OCI-LY7 (cell line): ENCODE measurements at regions not wholly inside any gene's neighbourhood (a gene's known extent, or its start where the extent isn't known, plus 50 kb on each side); places are given as distances from the start of the nearest gene placed in this dataset.

Source experiments
- BruUV-seq: library from RNA; stranded (reverse); fragments of 400-500 nt; replicated peaks from 2 replicates; lab custom pipeline; 2021; lab: Mats Ljungman, UMichigan
- CTCF ChIA-PET: fragments of 300-600 bp; sonication (Branson Sonifier 250); formaldehyde crosslinking; loops from one replicate; lab custom pipeline; 2022; ENCODE audit warnings: antibody characterized with exemption; ENCODE audit not compliant: unreplicated experiment; lab: Charles Lee
- POLR2A ChIA-PET: fragments of 300-600 bp; sonication (Branson Sonifier 250); formaldehyde crosslinking; loops from one replicate; lab custom pipeline; 2022; ENCODE audit warnings: antibody characterized with exemption; lab: Charles Lee
- DNase-seq: peaks from one replicate; pipeline ENCODE4 v3.0.0-alpha.2; 2015; ENCODE audit warnings: low spot score
- H2AFZ ChIP-seq: fragments of 200-600 bp; sonication (generic), shearing (Covaris generic); 2 replicates; pipeline ENCODE4 v1.6.1; 2014; ENCODE audit warnings: mild to moderate bottlenecking, antibody characterized with exemption, low read length, moderate library complexity
- H3K27ac ChIP-seq: fragments of 200-600 bp; sonication (generic); 2 replicates; pipeline ENCODE4 v1.5.1; 2014; ENCODE audit warnings: mixed run types, low read depth, mild to moderate bottlenecking, moderate library complexity, low read length, inconsistent platforms; ENCODE audit not compliant: poor library complexity, severe bottlenecking
- H3K36me3 ChIP-seq: fragments of 200-600 bp; sonication (generic); 2 replicates; pipeline ENCODE4 v1.6.1; 2014; ENCODE audit warnings: mild to moderate bottlenecking, antibody characterized with exemption, low read length, moderate library complexity, mixed read lengths; ENCODE audit not compliant: insufficient read depth
- H3K4me1 ChIP-seq: fragments of 200-600 bp; sonication (generic); 2 replicates; pipeline ENCODE4 v1.5.1; 2014; ENCODE audit warnings: mild to moderate bottlenecking, low read length; ENCODE audit not compliant: insufficient read depth, poor library complexity, severe bottlenecking
- H3K4me2 ChIP-seq: fragments of 200-600 bp; sonication (generic); 2 replicates; pipeline ENCODE4 v1.6.1; 2014; ENCODE audit warnings: mild to moderate bottlenecking, low read length
- H3K4me3 ChIP-seq: fragments of 200-600 bp; sonication (generic); 2 replicates; pipeline ENCODE4 v1.5.1; 2014; ENCODE audit warnings: mild to moderate bottlenecking, low read depth, low read length; ENCODE audit not compliant: poor library complexity, severe bottlenecking
- H3K79me2 ChIP-seq: fragments of 200-600 bp; sonication (generic); 2 replicates; pipeline ENCODE4 v1.6.1; 2016; ENCODE audit warnings: low read depth, mild to moderate bottlenecking, low read length, moderate library complexity, mixed read lengths; ENCODE audit not compliant: insufficient read depth
- H3K9me2 ChIP-seq: fragments of 200-600 bp; sonication (generic); 2 replicates; pipeline ENCODE4 v1.6.1; 2016; ENCODE audit warnings: mild to moderate bottlenecking, low read length, mixed read lengths; ENCODE audit not compliant: insufficient read depth
- H3K9me3 ChIP-seq: fragments of 200-600 bp; sonication (generic); 2 replicates; pipeline ENCODE4 v1.6.1; 2014; ENCODE audit warnings: mild to moderate bottlenecking, mixed run types, low read length, mixed read lengths
- H4K20me1 ChIP-seq: fragments of 200-600 bp; sonication (generic); 2 replicates; pipeline ENCODE4 v1.6.1; 2014; ENCODE audit warnings: mild to moderate bottlenecking, antibody characterized with exemption, low read length, moderate library complexity, mixed read lengths; ENCODE audit not compliant: insufficient read depth
- EZH2phosphoT487 ChIP-seq: fragments of 200-600 bp; sonication (generic); IDR thresholded peaks from 2 replicates; pipeline ENCODE4 v1.6.1; 2018; ENCODE audit warnings: low read depth, borderline replicate concordance, mild to moderate bottlenecking, mixed run types, antibody characterized with exemption, low read length, moderate library complexity, mixed read lengths
- intact Hi-C: fragments of 100-400 bp; cut with micrococcal nuclease; formaldehyde crosslinking; loops from one replicate; pipeline ENCODE4 v1.10.0; 2022; ENCODE audit not compliant: unreplicated experiment
- TF ChIP-seq, protein P1 (sequence below): fragments of 200-600 bp; sonication (generic); conservative IDR thresholded peaks from 2 replicates; pipeline ENCODE4 v1.5.1; 2014; ENCODE audit warnings: mild to moderate bottlenecking, antibody characterized with exemption, low read length, moderate library complexity, mixed read lengths

- Histone ChIP-seq H3K4me1 (no peaks in the 10 kb centered on the region), H3K4me3 (no peak overlapping the region), H3K36me3 (no peaks in the 10 kb centered on the region), H3K9me3 (no peaks in the 10 kb centered on the region), H3K4me2 (no peak overlapping the region), H4K20me1 (no peaks in the 10 kb centered on the region), H3K27ac (no peak overlapping the region), H2AFZ (no peak overlapping the region), H3K79me2 (no peaks in the 10 kb centered on the region), H3K9me2 (no peaks in the 10 kb centered on the region)
- no peak for DNase-seq
- ChIA-PET POLR2A (interaction anchor here (1.1 to 2.8 kb wide), 2 partner anchors 12 to 15 kb away, joined by 4 to 9 read pairs; no protein-coding TSS in a partner anchor), CTCF (no interaction called here)
- TF ChIP-seq EZH2phosphoT487, result no peak
- TF ChIP-seq, protein P1, sequence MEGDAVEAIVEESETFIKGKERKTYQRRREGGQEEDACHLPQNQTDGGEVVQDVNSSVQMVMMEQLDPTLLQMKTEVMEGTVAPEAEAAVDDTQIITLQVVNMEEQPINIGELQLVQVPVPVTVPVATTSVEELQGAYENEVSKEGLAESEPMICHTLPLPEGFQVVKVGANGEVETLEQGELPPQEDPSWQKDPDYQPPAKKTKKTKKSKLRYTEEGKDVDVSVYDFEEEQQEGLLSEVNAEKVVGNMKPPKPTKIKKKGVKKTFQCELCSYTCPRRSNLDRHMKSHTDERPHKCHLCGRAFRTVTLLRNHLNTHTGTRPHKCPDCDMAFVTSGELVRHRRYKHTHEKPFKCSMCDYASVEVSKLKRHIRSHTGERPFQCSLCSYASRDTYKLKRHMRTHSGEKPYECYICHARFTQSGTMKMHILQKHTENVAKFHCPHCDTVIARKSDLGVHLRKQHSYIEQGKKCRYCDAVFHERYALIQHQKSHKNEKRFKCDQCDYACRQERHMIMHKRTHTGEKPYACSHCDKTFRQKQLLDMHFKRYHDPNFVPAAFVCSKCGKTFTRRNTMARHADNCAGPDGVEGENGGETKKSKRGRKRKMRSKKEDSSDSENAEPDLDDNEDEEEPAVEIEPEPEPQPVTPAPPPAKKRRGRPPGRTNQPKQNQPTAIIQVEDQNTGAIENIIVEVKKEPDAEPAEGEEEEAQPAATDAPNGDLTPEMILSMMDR, result no peak
- BruUV-seq, result no TSS peak
- intact Hi-C loops, result no loop called here
Observed at GRCh38 chr12:86634456-86635410, 378.5 kb upstream of the MGAT4C start.

GRCh38 chr12:86627001-86627400 is 370.8 kb upstream of the MGAT4C start:
- POLR2A ChIA-PET, result interaction anchor here (0.6 kb wide), 1 partner anchor 723 kb away, joined by 5 read pairs; no protein-coding TSS in a partner anchor
- no TSS peak for BruUV-seq
- Histone ChIP-seq H4K20me1 (no peaks in the 10 kb centered on the region), H3K79me2 (no peaks in the 10 kb centered on the region), H3K27ac (no peak overlapping the region), H2AFZ (no peak overlapping the region), H3K4me1 (no peaks in the 10 kb centered on the region), H3K4me3 (no peak overlapping the region), H3K36me3 (no peaks in the 10 kb centered on the region), H3K9me2 (no peaks in the 10 kb centered on the region), H3K9me3 (peaks cover 5% of the 10 kb centered on the region; the same call in 1 of the 2 replicates), H3K4me2 (no peak overlapping the region)
- no peak for TF ChIP-seq EZH2phosphoT487
- TF ChIP-seq, protein P1, result no peak
- intact Hi-C loops, result no loop called here
- no peak for DNase-seq
- CTCF ChIA-PET, result no interaction called here
